ENCODE measurements at regions not wholly inside any gene's neighbourhood (a gene's known extent, or its start where the extent isn't known, plus 50 kb on each side); places are given as distances from the start of the nearest gene placed in this dataset.

DNA sequence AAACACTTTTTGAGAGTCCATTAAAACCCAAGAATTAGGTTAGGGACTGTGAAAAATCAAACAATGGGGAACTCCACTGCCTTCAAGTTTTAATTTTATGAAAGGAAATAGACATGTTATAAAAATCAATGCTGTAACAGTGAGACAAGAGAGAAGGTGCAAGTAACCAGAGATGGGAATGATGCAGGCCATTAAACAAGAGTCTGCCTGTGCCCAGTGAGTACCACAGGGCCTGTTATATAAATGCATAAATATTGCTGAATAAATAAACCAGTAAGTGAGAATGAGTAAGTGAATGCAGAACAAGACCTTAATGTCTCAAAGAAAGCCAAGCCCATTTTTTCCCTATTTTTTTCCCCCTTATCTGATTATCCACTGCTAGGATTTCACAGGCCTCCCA lies 53.3 kb upstream of the BMP2K start:
- no peak overlapping the region for H3K27ac ChIP-seq (ENCODE audit: low read depth, low read length)

More for the DNA sequence above, 53.3 kb upstream of the BMP2K start:
- Histone ChIP-seq H3K9ac (ENCODE audit: low read length) (no peak overlapping the region), H2AK5ac (ENCODE audit: low read length) (no peak overlapping the region), H3K4me2 (ENCODE audit: low read length) (no peak overlapping the region), H3K27me3 (ENCODE audit: insufficient read depth, low read length) (no peaks in the 10 kb centered on the region), H3K23ac (ENCODE audit: low read length) (no peak overlapping the region), H2BK5ac (ENCODE audit: low read depth, low read length, poor library complexity) (no peak overlapping the region), H4K8ac (ENCODE audit: low read depth, low read length) (no peak overlapping the region), H3K14ac (ENCODE audit: low read length) (no peak overlapping the region), H2BK120ac (ENCODE audit: insufficient read depth, low read length, poor library complexity) (no peak overlapping the region), H3K79me1 (ENCODE audit: low read length) (no peaks in the 10 kb centered on the region), H2AFZ (ENCODE audit: insufficient read depth, low read length, poor library complexity) (no peak overlapping the region), H4K91ac (ENCODE audit: low read depth, low read length) (no peak overlapping the region), H3K79me2 (ENCODE audit: control insufficient read depth, insufficient read depth, low read length, poor library complexity) (no peaks in the 10 kb centered on the region), H3K4me3 (ENCODE audit: low read depth, low read length) (no peak overlapping the region), H3K18ac (ENCODE audit: low read length) (no peak overlapping the region), H3K4ac (ENCODE audit: low read depth, low read length) (no peak overlapping the region), H3K4me1 (ENCODE audit: control insufficient read depth in 1 of 2, insufficient read depth in 2 of 2, low read length in 2 of 2) (no peaks in the 10 kb centered on the region), H4K12ac (ENCODE audit: low read depth, low read length) (no peak overlapping the region), H3K9me3 (ENCODE audit: insufficient read depth, low read depth, low read length) (no peaks in the 10 kb centered on the region), H2BK12ac (ENCODE audit: low read length) (no peak overlapping the region), H3K36me3 (ENCODE audit: control insufficient read depth in 1 of 2, insufficient read depth in 2 of 2, low read length in 2 of 2) (no peaks in the 10 kb centered on the region)
- DNase-seq, result no peak
